ENCODE measurements at regions not wholly inside any gene's neighbourhood (a gene's known extent, or its start where the extent isn't known, plus 50 kb on each side); places are given as distances from the start of the nearest gene placed in this dataset.

DNA sequence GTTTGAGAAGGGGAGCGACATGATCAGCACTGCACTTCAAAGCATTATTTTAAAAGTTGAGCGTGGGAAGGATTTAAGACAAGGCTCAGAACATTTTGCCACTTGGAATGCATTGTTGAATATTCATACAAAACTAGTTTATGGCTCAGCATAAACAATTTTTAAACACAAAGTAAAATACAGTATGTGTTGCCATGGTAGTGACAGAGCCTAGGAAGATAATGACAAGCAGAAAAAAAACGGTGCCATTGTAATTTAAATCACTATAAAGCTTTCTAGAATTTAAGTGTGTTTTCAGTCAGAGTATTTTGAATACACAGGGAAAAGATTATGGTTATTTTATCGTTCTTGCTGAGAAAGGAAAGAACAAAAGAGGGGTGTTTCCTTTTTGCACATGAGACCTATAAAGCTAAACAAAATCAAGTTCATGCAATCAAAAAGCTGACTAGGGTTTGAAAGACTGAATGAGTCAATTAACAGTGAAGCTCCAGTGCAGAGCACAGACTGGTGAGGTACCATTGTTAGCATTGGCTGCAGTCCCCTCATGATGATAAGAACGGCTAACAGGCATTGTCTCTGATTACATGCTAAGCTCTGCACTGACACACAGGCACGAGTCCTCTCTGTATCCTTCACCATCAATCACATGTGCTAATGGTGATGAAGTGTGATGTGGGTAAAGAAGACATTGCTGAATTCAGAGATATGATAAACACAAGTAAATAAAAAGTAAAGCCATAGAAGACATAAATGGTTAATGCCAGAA, 181.9 kb upstream of the VSTM2A start:
- intact Hi-C loops (cut with micrococcal nuclease; ENCODE audit: unreplicated experiment) (no loop called here), in situ Hi-C loops (cut with HindIII; ENCODE audit: extremely low pct_ligation_motif_present, low pct_unique_long_range_greater_than_20kb) (no loop called here)
- Histone ChIP-seq H3K4me3 (replicated peaks in 1 of 3; ENCODE audit: insufficient read depth in 1 of 3, low read depth in 2 of 3, low read length in 3 of 3) (no peak overlapping the region), H3K27ac (ENCODE audit: extremely low read length, insufficient read depth, low read length) (no peak overlapping the region), H3K27me3 (ENCODE audit: control insufficient read depth in 1 of 2, insufficient read depth in 2 of 2, low read length in 2 of 2) (no peaks in the 10 kb centered on the region), H3K79me2 (ENCODE audit: insufficient read depth, low read length) (no peaks in the 10 kb centered on the region), H4K20me1 (ENCODE audit: insufficient read depth, low read length) (no peaks in the 10 kb centered on the region), H3K9ac (ENCODE audit: insufficient read depth, low read depth, low read length) (no peak overlapping the region), H3K4me2 (ENCODE audit: low read depth, low read length) (no peak overlapping the region), H3K4me1 (ENCODE audit: insufficient read depth, low read length) (no peaks in the 10 kb centered on the region), H2AFZ (ENCODE audit: low read length) (no peak overlapping the region), H3K36me3 (replicated peaks in 1 of 2; ENCODE audit: control insufficient read depth in 1 of 2, insufficient read depth in 2 of 2, low read length in 2 of 2) (no peaks in the 10 kb centered on the region), H3K9me3 (ENCODE audit: low read length) (peaks cover 70% of the 10 kb centered on the region)
- no peak for FAIRE-seq
- CTCF ChIA-PET (ENCODE audit: low intra/inter-chr PET ratio, low total read pairs): no interaction called here
- no peak for DNase-seq (ENCODE audit: low spot score)
- WGBS (ENCODE audit: low lambda C conversion rate): 8% methylated on average over 6 of the region's 6 CpGs
- no peak for ATAC-seq
- no TSS peak for BruUV-seq (replicated peaks)
- POLR2A ChIA-PET: no interaction called here
- TF ChIP-seq PAWR (CRISPR knock-in tag; IDR thresholded peaks at IDR 0.05; ENCODE audit: borderline replicate concordance): no peak
- no peak for TF ChIP-seq HES4 (CRISPR knock-in tag; IDR thresholded peaks at IDR 0.05; ENCODE audit: borderline replicate concordance)
- TF ChIP-seq ZNF704 (CRISPR knock-in tag; IDR thresholded peaks at IDR 0.05; ENCODE audit: borderline replicate concordance): no peak
- TF ChIP-seq ZBTB42 (CRISPR knock-in tag; IDR thresholded peaks at IDR 0.05): no peak
- no peak for TF ChIP-seq ZNF629 (CRISPR knock-in tag; conservative IDR thresholded peaks at IDR 0.05)
- no peak for TF ChIP-seq SNAI1 (CRISPR knock-in tag; IDR thresholded peaks at IDR 0.05; ENCODE audit: borderline replicate concordance)
- TF ChIP-seq POLR2AphosphoS2 (IDR thresholded peaks at IDR 0.05; ENCODE audit: low read depth, low read length): no peak
- TF ChIP-seq, protein P1, sequence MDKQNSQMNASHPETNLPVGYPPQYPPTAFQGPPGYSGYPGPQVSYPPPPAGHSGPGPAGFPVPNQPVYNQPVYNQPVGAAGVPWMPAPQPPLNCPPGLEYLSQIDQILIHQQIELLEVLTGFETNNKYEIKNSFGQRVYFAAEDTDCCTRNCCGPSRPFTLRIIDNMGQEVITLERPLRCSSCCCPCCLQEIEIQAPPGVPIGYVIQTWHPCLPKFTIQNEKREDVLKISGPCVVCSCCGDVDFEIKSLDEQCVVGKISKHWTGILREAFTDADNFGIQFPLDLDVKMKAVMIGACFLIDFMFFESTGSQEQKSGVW (CRISPR knock-in tag; IDR thresholded peaks at IDR 0.05; ENCODE audit: borderline replicate concordance): no peak
- TF ChIP-seq CENPX (CRISPR knock-in tag; IDR thresholded peaks at IDR 0.05): no peak
- TF ChIP-seq KDM2A (CRISPR knock-in tag; IDR thresholded peaks at IDR 0.05; ENCODE audit: borderline replicate concordance, low read depth): no peak
- TF ChIP-seq CBX1 (IDR thresholded peaks at IDR 0.05; ENCODE audit: low read depth): no peak
